ENCODE measurements at regions not wholly inside any gene's neighbourhood (a gene's known extent, or its start where the extent isn't known, plus 50 kb on each side); places are given as distances from the start of the nearest gene placed in this dataset.

- H3K9me3 Mint-ChIP-seq, result peaks cover 3% of the 10 kb centered on the region
- H3K4me3 Mint-ChIP-seq, result no peak overlapping the region
- no peaks in the 10 kb centered on the region for H3K27me3 Mint-ChIP-seq (ENCODE audit: low read depth)
- ChIA-PET CTCF (no interaction called here), POLR2A (no interaction called here)
- ATAC-seq (no peak), DNase-seq (ENCODE audit: low spot score) (no peak)
- H3K27ac Mint-ChIP-seq, result no peak overlapping the region
- H3K36me3 Mint-ChIP-seq, result no peaks in the 10 kb centered on the region
- peaks cover 14% of the 10 kb centered on the region for H3K4me1 Mint-ChIP-seq
- TF ChIP-seq ETV6 (CRISPR knock-in tag; IDR thresholded peaks at IDR 0.05) (no peak), NR3C1 (CRISPR knock-in tag; conservative IDR thresholded peaks at IDR 0.05; ENCODE audit: low read depth) (no peak), USF1 (CRISPR knock-in tag; IDR thresholded peaks at IDR 0.05) (no peak), PRDM15 (CRISPR knock-in tag; IDR thresholded peaks at IDR 0.05) (no peak), RORB (CRISPR knock-in tag; IDR thresholded peaks at IDR 0.05) (no peak), MAX (CRISPR knock-in tag; IDR thresholded peaks at IDR 0.05) (no peak)
These were observed 262.1 kb upstream of the TBL1XR1 start for GRCh38 chr3:177459401-177459800.

GRCh38 chr3:177460047-177460446 lies 262.8 kb upstream of the TBL1XR1 start:
- TF ChIP-seq NFATC4 (CRISPR knock-in tag; IDR thresholded peaks at IDR 0.05) (no peak), USF1 (CRISPR knock-in tag; IDR thresholded peaks at IDR 0.05) (no peak), MYBL2 (CRISPR knock-in tag; IDR thresholded peaks at IDR 0.05) (no peak), FOXJ3 (CRISPR knock-in tag; IDR thresholded peaks at IDR 0.05; ENCODE audit: borderline replicate concordance) (no peak), CDX4 (CRISPR knock-in tag; IDR thresholded peaks at IDR 0.05; ENCODE audit: borderline replicate concordance) (no peak), CBFB (CRISPR knock-in tag; IDR thresholded peaks at IDR 0.05; ENCODE audit: low read depth) (no peak), ETV6 (CRISPR knock-in tag; IDR thresholded peaks at IDR 0.05) (no peak), GABPB1 (CRISPR knock-in tag; IDR thresholded peaks at IDR 0.05) (no peak), NR2C2 (CRISPR knock-in tag; IDR thresholded peaks at IDR 0.05) (no peak), ZNF512 (CRISPR knock-in tag; IDR thresholded peaks at IDR 0.05; ENCODE audit: borderline replicate concordance) (no peak), ATF6 (CRISPR knock-in tag; IDR thresholded peaks at IDR 0.05) (no peak), ATF1 (CRISPR knock-in tag; IDR thresholded peaks at IDR 0.05) (no peak), ZNF671 (CRISPR knock-in tag; IDR thresholded peaks at IDR 0.05) (no peak), FOXK1 (CRISPR knock-in tag; IDR thresholded peaks at IDR 0.05) (no peak), ZNF219 (CRISPR knock-in tag; IDR thresholded peaks at IDR 0.05; ENCODE audit: borderline replicate concordance) (no peak)
- ATAC-seq, result peak; percentile 82

More at GRCh38 chr3:177460047-177460446, 262.8 kb upstream of the TBL1XR1 start:
- no peaks in the 10 kb centered on the region for H3K36me3 Mint-ChIP-seq
- H3K9me3 Mint-ChIP-seq, result peaks cover 3% of the 10 kb centered on the region
- H3K4me1 Mint-ChIP-seq, result peaks cover 14% of the 10 kb centered on the region
- CTCF ChIA-PET, result no interaction called here
- DNase-seq (ENCODE audit: low spot score), result no peak
- H3K4me3 Mint-ChIP-seq, result no peak overlapping the region
- H3K27me3 Mint-ChIP-seq (ENCODE audit: low read depth), result no peaks in the 10 kb centered on the region
- no peak overlapping the region for H3K27ac Mint-ChIP-seq
- POLR2A ChIA-PET, result no interaction called here
